GM12865 (cell line): ENCODE measurements at regions not wholly inside any gene's neighbourhood (a gene's known extent, or its start where the extent isn't known, plus 50 kb on each side); places are given as distances from the start of the nearest gene placed in this dataset.

Source experiments
- DNase-seq: peaks from one replicate; pipeline ENCODE4 v3.0.0; 2010; ENCODE audit warnings: low read depth
- H3K4me3 ChIP-seq: 2 replicates; pipeline ENCODE4 v1.5.1; 2011; ENCODE audit warnings: mild to moderate bottlenecking, low read depth, low read length, control low read depth
- TF ChIP-seq, protein P1 (sequence below): IDR thresholded peaks from 2 replicates; pipeline ENCODE4 v1.5.1; 2011; ENCODE audit warnings: low read length, control low read depth, low read depth, inconsistent platforms; ENCODE audit not compliant: insufficient read depth; ENCODE audit errors: missing control alignments

DNA sequence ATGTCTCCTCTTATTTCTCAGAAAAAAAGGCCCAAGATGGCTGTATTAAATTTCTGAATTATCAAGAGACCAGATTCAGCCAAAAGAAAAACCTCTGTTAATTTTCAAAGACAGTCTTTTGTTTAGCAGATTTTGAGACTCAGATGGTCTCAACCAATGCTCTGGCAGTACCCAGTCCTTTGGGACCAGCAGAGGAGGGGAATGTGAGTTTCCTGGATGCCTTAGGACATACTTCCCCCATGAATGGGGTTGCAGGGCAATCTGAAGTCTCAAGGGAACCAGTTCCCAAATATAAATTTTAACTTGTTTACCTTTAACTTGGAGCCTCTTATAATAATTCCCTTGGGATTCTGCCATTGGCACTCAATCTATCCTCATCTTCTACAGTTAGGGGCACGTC, 107.8 kb upstream of the ZNF521 start:
- H3K4me3 ChIP-seq = no peak overlapping the region
- TF ChIP-seq, protein P1, sequence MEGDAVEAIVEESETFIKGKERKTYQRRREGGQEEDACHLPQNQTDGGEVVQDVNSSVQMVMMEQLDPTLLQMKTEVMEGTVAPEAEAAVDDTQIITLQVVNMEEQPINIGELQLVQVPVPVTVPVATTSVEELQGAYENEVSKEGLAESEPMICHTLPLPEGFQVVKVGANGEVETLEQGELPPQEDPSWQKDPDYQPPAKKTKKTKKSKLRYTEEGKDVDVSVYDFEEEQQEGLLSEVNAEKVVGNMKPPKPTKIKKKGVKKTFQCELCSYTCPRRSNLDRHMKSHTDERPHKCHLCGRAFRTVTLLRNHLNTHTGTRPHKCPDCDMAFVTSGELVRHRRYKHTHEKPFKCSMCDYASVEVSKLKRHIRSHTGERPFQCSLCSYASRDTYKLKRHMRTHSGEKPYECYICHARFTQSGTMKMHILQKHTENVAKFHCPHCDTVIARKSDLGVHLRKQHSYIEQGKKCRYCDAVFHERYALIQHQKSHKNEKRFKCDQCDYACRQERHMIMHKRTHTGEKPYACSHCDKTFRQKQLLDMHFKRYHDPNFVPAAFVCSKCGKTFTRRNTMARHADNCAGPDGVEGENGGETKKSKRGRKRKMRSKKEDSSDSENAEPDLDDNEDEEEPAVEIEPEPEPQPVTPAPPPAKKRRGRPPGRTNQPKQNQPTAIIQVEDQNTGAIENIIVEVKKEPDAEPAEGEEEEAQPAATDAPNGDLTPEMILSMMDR = no peak
- DNase-seq = no peak

- H3K4me3 ChIP-seq = no peak overlapping the region
- TF ChIP-seq, protein P1 = no peak
- no peak for DNase-seq
These were observed 105.6 kb upstream of the ZNF521 start for GRCh38 chr18:25457601-25458000.

DNA sequence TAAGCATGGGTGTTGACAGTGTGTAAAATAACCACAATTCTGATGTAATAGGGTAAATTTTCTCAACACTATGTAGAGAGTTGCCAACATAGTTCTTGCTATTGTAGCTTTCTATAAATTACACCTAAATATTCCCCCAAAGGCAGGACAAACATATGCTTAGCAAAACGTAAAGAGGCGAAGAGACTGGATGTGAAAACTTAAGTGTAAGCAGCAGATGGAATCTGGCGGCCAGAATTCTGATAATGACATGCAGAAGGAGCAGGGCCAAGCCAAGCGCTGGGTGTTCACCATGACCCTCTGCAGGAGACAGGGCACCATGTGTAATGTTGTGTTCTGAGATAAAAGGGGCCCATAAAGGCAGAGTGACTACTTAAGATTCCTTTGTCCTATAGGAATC, 105.2 kb upstream of the ZNF521 start:
- no peak overlapping the region for H3K4me3 ChIP-seq
- DNase-seq = no peak
- TF ChIP-seq, protein P1 = no peak

DNA sequence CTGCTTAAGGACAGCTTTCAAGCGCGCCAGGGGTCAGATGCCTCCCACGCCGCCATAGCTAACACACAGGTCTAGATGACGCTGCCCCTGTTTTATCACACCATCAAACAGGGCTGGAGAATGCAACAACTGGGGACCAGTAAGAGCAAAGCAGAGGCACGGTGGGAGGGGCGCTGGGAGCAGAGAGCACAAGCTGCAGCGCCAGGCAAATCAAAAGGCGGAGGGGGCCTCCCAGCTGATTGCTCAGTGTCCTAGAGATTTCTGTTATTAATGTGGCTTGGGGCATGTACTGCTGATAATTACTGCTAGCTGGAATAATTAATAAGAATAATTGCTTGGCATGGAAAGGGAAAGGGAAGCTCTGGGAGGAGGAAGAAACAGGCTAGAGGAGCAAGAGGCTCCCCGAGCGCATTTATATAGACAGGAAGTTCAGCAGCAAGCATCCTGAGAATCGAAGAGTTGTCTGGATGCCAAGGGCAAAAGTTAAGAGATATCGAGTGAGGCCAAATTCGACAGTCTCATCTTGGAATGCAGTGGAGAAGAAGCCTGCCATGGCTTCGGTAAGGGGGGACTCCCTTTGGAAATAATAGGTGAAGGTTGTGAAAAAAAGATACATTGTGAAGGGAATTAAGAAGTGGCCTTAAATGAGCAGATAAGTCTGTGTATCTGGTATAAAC, 104.5 kb upstream of the ZNF521 start:
- TF ChIP-seq, protein P1 = no peak
- DNase-seq = no peak
- no peak overlapping the region for H3K4me3 ChIP-seq

- TF ChIP-seq, protein P1 = no peak
- no peak for DNase-seq
- H3K4me3 ChIP-seq = no peak overlapping the region
These were observed 103.7 kb upstream of the ZNF521 start for GRCh38 chr18:25455646-25456045.

GRCh38 chr18:25455159-25455558, 103.2 kb upstream of the ZNF521 start:
- no peak for DNase-seq
- TF ChIP-seq, protein P1 = no peak
- H3K4me3 ChIP-seq = no peak overlapping the region

DNA sequence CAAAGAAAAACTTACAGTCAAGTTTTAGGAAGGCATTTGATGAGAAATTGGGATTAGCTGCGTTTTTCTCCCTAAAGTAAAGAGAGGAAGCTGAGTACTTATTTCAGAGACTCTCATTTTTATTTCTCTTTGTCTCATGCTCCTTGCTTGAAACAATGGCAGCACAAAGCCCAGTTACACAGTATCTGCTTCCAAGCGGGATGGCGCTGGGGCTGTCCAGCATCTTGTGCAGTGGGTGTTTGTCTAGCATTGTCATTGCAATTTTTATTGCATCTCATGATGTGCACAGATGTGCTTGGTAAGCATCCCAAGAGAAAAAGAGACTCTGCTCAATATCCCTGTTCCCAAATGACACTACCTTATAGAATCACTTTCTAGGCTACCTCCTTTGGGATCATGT, 102.8 kb upstream of the ZNF521 start:
- TF ChIP-seq, protein P1 = no peak
- DNase-seq = no peak
- H3K4me3 ChIP-seq = no peak overlapping the region
